ENCODE measurements at regions not wholly inside any gene's neighbourhood (a gene's known extent, or its start where the extent isn't known, plus 50 kb on each side); places are given as distances from the start of the nearest gene placed in this dataset.

DNA sequence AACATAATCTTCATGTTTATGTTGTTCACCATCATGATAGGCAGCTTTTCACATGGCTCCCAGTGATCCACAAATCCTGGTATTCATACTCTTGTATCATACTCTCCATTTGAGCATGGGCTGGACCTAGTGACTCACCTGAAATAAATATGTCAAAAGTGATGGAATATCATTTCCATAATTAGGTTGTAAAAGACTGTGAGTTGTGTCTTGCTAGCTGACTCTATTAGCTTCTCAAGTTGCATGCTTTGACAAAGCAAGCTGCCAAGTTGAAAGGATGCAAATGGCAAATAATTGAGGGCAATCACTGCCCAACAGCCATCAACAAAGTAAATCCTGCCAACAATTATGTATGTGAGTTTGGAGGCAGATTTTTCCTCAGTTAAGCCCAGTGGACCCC, 300.4 kb downstream of the AHR start:
- H3K4me1 ChIP-seq (ENCODE audit: control insufficient read depth, insufficient read depth, low read length) = no peaks in the 10 kb centered on the region
- no peak for DNase-seq
- no peaks in the 10 kb centered on the region for H3K27me3 ChIP-seq (ENCODE audit: control insufficient read depth, insufficient read depth, low read length, poor library complexity, severe bottlenecking)
- H3K27ac ChIP-seq (ENCODE audit: low read depth, low read length) = no peak overlapping the region
- Mint-ChIP-seq H3K36me3 (ENCODE audit: low read depth) (no peaks in the 10 kb centered on the region), H3K4me1 (no peaks in the 10 kb centered on the region), H3K27ac (no peak overlapping the region), H3K9me3 (peaks cover 5% of the 10 kb centered on the region), H3K27me3 (ENCODE audit: insufficient read depth) (no peaks in the 10 kb centered on the region), H3K4me3 (no peak overlapping the region)
- H3K4me3 ChIP-seq (ENCODE audit: low read length) = no peak overlapping the region
- H3K9me3 ChIP-seq (ENCODE audit: control insufficient read depth, low read length) = no peaks in the 10 kb centered on the region
- TF ChIP-seq, protein P1, sequence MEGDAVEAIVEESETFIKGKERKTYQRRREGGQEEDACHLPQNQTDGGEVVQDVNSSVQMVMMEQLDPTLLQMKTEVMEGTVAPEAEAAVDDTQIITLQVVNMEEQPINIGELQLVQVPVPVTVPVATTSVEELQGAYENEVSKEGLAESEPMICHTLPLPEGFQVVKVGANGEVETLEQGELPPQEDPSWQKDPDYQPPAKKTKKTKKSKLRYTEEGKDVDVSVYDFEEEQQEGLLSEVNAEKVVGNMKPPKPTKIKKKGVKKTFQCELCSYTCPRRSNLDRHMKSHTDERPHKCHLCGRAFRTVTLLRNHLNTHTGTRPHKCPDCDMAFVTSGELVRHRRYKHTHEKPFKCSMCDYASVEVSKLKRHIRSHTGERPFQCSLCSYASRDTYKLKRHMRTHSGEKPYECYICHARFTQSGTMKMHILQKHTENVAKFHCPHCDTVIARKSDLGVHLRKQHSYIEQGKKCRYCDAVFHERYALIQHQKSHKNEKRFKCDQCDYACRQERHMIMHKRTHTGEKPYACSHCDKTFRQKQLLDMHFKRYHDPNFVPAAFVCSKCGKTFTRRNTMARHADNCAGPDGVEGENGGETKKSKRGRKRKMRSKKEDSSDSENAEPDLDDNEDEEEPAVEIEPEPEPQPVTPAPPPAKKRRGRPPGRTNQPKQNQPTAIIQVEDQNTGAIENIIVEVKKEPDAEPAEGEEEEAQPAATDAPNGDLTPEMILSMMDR (conservative IDR thresholded peaks at IDR 0.05) = no peak
- no peak overlapping the region for H3K9ac ChIP-seq (ENCODE audit: extremely low read depth, low read length, poor library complexity, severe bottlenecking)
- no peaks in the 10 kb centered on the region for H3K36me3 ChIP-seq (ENCODE audit: control insufficient read depth, insufficient read depth, low read length)

DNA sequence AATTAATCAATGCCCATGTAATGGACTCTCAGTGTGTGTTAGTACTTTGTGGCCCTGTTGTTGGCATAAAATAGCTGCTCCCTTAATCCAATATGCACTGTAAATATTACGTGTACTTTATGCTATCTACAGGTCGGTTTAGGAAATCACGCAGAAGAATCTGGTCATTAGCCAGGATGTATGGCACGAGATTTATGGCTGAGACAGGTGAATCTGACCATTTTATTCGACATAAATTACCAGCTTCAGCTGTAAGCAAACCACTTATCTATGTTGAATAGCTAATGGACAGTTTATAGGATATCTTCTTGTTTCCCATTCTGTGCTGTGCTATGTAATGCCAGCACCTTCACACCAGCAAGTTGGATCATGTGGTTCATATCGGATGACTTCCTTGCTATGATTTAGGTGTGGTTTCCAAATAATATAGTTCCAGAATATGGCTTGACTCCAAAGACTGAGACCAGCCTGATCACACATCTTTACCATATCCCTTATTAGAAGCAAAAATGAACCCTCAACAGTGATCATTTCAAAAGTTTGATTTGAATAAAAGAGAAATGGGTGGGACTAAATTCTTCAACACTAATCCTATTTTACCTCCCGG, 301.4 kb downstream of the AHR start:
- Mint-ChIP-seq H3K36me3 (ENCODE audit: low read depth) (no peaks in the 10 kb centered on the region), H3K27me3 (ENCODE audit: insufficient read depth) (no peaks in the 10 kb centered on the region), H3K4me3 (no peak overlapping the region), H3K27ac (no peak overlapping the region), H3K9me3 (peaks cover 6% of the 10 kb centered on the region), H3K4me1 (no peaks in the 10 kb centered on the region)
- H3K27ac ChIP-seq (ENCODE audit: low read depth, low read length) = no peak overlapping the region
- TF ChIP-seq, protein P1 (conservative IDR thresholded peaks at IDR 0.05) = no peak
- DNase-seq = no peak
- H3K27me3 ChIP-seq (ENCODE audit: control insufficient read depth, insufficient read depth, low read length, poor library complexity, severe bottlenecking) = no peaks in the 10 kb centered on the region
- H3K9ac ChIP-seq (ENCODE audit: extremely low read depth, low read length, poor library complexity, severe bottlenecking) = no peak overlapping the region
- WGBS, 2 experiments (ENCODE audit: insufficient coverage in 1 of 2, insufficient read length in 1 of 2) = 95 to 100% methylated on average over 4 to 7 of the region's 7 CpGs
- no peaks in the 10 kb centered on the region for H3K4me1 ChIP-seq (ENCODE audit: control insufficient read depth, insufficient read depth, low read length)
- no peaks in the 10 kb centered on the region for H3K36me3 ChIP-seq (ENCODE audit: control insufficient read depth, insufficient read depth, low read length)
- no peaks in the 10 kb centered on the region for H3K9me3 ChIP-seq (ENCODE audit: control insufficient read depth, low read length)
- no peak overlapping the region for H3K4me3 ChIP-seq (ENCODE audit: low read length)

DNA sequence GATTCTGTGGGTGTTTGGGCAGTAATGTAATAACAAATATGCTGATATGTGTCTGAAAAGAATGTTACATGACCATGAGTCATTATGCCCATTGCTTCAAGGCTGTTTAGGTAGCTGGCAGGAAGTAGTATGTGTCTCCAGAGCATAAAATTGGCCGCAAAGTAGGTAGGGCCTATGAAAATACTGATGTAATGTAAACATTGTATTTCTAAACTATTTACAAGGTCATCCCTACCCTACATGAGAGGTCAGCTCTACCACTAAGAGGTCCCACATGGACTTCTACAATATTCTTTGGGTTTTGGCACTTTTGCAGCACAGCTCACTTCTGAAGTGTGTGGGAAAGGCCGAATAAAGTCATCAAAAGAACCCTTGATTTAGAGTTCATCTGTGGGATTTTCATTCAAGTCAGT, 301.9 kb downstream of the AHR start:
- Histone ChIP-seq H3K36me3 (ENCODE audit: control insufficient read depth, insufficient read depth, low read length) (no peaks in the 10 kb centered on the region), H3K4me3 (ENCODE audit: low read length) (no peak overlapping the region), H3K9ac (ENCODE audit: extremely low read depth, low read length, poor library complexity, severe bottlenecking) (no peak overlapping the region), H3K27ac (ENCODE audit: low read depth, low read length) (no peak overlapping the region), H3K27me3 (ENCODE audit: control insufficient read depth, insufficient read depth, low read length, poor library complexity, severe bottlenecking) (no peaks in the 10 kb centered on the region), H3K9me3 (ENCODE audit: control insufficient read depth, low read length) (no peaks in the 10 kb centered on the region), H3K4me1 (ENCODE audit: control insufficient read depth, insufficient read depth, low read length) (no peaks in the 10 kb centered on the region)
- H3K27me3 Mint-ChIP-seq (ENCODE audit: insufficient read depth) = no peaks in the 10 kb centered on the region
- H3K4me3 Mint-ChIP-seq = no peak overlapping the region
- no peaks in the 10 kb centered on the region for H3K36me3 Mint-ChIP-seq (ENCODE audit: low read depth)
- no peaks in the 10 kb centered on the region for H3K4me1 Mint-ChIP-seq
- H3K9me3 Mint-ChIP-seq = peaks cover 6% of the 10 kb centered on the region
- 82 to 100% methylated on average over 1 to 2 of the region's 2 CpGs for WGBS, 2 experiments (ENCODE audit: insufficient coverage in 1 of 2, insufficient read length in 1 of 2)
- TF ChIP-seq, protein P1 (conservative IDR thresholded peaks at IDR 0.05) = no peak
- no peak for DNase-seq
- no peak overlapping the region for H3K27ac Mint-ChIP-seq

All from endodermal cell (in vitro differentiated cells).